ENCODE measurements at regions not wholly inside any gene's neighbourhood (a gene's known extent, or its start where the extent isn't known, plus 50 kb on each side); places are given as distances from the start of the nearest gene placed in this dataset.

- TF ChIP-seq CTCF (IDR thresholded peaks at IDR 0.05; ENCODE audit: poor library complexity), result no peak
- TF ChIP-seq EZH2 (IDR thresholded peaks at IDR 0.05; ENCODE audit: borderline replicate concordance), result no peak
These were observed 55.1 kb upstream of the CALN1 start for GRCh38 chr7:72467237-72467636.

All from hepatocyte (in vitro differentiated cells).